ENCODE measurements at regions not wholly inside any gene's neighbourhood (a gene's known extent, or its start where the extent isn't known, plus 50 kb on each side); places are given as distances from the start of the nearest gene placed in this dataset.

- DNase-seq (ENCODE audit: low read depth): no peak
Observed at GRCh38 chr6:156407334-156407733, 369.8 kb upstream of the ARID1B start.

- DNase-seq (ENCODE audit: low read depth): no peak
Observed at GRCh38 chr6:156406688-156407087, 370.5 kb upstream of the ARID1B start.

GRCh38 chr6:156406099-156406498 is 371.1 kb upstream of the ARID1B start:
- DNase-seq (ENCODE audit: low read depth): no peak

GRCh38 chr6:156402628-156403027 is 374.6 kb upstream of the ARID1B start:
- DNase-seq (ENCODE audit: low read depth): no peak

- no peak for DNase-seq (ENCODE audit: low read depth)
Observed at GRCh38 chr6:156402227-156402626, 375.0 kb upstream of the ARID1B start.

- no peak for DNase-seq (ENCODE audit: low read depth)
Observed at GRCh38 chr6:156400487-156400886, 376.7 kb upstream of the ARID1B start.

- DNase-seq (ENCODE audit: low read depth): no peak
Observed at GRCh38 chr6:156398966-156399365, 378.2 kb upstream of the ARID1B start.

GRCh38 chr6:156398371-156398770 is 378.8 kb upstream of the ARID1B start:
- DNase-seq (ENCODE audit: low read depth): no peak

- no peak for DNase-seq (ENCODE audit: low read depth)
Observed at GRCh38 chr6:156396791-156397418, 380.3 kb upstream of the ARID1B start.

- DNase-seq (ENCODE audit: low read depth): no peak
Observed at GRCh38 chr6:156396068-156396771, 381.0 kb upstream of the ARID1B start.

- no peak for DNase-seq (ENCODE audit: low read depth)
Observed at GRCh38 chr6:156395276-156395675, 381.9 kb upstream of the ARID1B start.

GRCh38 chr6:156392648-156393047 is 384.5 kb upstream of the ARID1B start:
- no peak for DNase-seq (ENCODE audit: low read depth)

GRCh38 chr6:156391977-156392376 is 385.2 kb upstream of the ARID1B start:
- DNase-seq (ENCODE audit: low read depth): no peak

- DNase-seq (ENCODE audit: low read depth): no peak
Observed at GRCh38 chr6:156391061-156391672, 386.0 kb upstream of the ARID1B start.

- DNase-seq (ENCODE audit: low read depth): no peak
Observed at GRCh38 chr6:156390621-156391020, 386.6 kb upstream of the ARID1B start.

GRCh38 chr6:156389296-156389695 is 387.9 kb upstream of the ARID1B start:
- DNase-seq (ENCODE audit: low read depth): no peak

- no peak for DNase-seq (ENCODE audit: low read depth)
Observed at GRCh38 chr6:156387472-156387871, 389.7 kb upstream of the ARID1B start.

GRCh38 chr6:156383059-156383458 is 394.1 kb upstream of the ARID1B start:
- no peak for DNase-seq (ENCODE audit: low read depth)

- DNase-seq (ENCODE audit: low read depth): no peak
Observed at GRCh38 chr6:156379392-156380289, 397.5 kb upstream of the ARID1B start.

- DNase-seq (ENCODE audit: low read depth): no peak
Observed at GRCh38 chr6:156378853-156379252, 398.3 kb upstream of the ARID1B start.

GRCh38 chr6:156376091-156376490 is 401.1 kb upstream of the ARID1B start:
- DNase-seq (ENCODE audit: low read depth): no peak

- no peak for DNase-seq (ENCODE audit: low read depth)
Observed at GRCh38 chr6:156359912-156360311, 417.3 kb upstream of the ARID1B start.
